Nephron progenitor cell (in vitro differentiated cells): ENCODE measurements at regions not wholly inside any gene's neighbourhood (a gene's known extent, or its start where the extent isn't known, plus 50 kb on each side); places are given as distances from the start of the nearest gene placed in this dataset.

ENCODE experiments used
- DNase-seq: peaks from one replicate; pipeline ENCODE4 v3.0.0; 2021
- H3K27ac Mint-ChIP-seq: 2 replicates; pipeline ENCODE4 v1.8.0; 2021; ENCODE audit warnings: mild to moderate bottlenecking, moderate library complexity, mixed read lengths
- H3K27me3 Mint-ChIP-seq: 2 replicates; pipeline ENCODE4 v1.8.0; 2021; ENCODE audit warnings: mild to moderate bottlenecking, low read depth, mixed read lengths; ENCODE audit not compliant: poor library complexity
- H3K36me3 Mint-ChIP-seq: 2 replicates; pipeline ENCODE4 v1.8.0; 2021; ENCODE audit warnings: low read depth, mixed read lengths
- H3K4me1 Mint-ChIP-seq: 2 replicates; pipeline ENCODE4 v1.8.0; 2021; ENCODE audit warnings: mixed read lengths
- H3K4me3 Mint-ChIP-seq: 2 replicates; pipeline ENCODE4 v1.8.0; 2021; ENCODE audit warnings: mild to moderate bottlenecking, moderate library complexity, mixed read lengths
- H3K9me3 Mint-ChIP-seq: 2 replicates; pipeline ENCODE4 v1.8.0; 2021; ENCODE audit warnings: mild to moderate bottlenecking, moderate library complexity, mixed read lengths
- TF ChIP-seq, protein P1 (sequence below): fragments of 200-600 bp; sonication (generic); IDR thresholded peaks from 2 replicates; pipeline ENCODE4 v1.5.0; 2021; ENCODE audit warnings: antibody characterized with exemption

DNA sequence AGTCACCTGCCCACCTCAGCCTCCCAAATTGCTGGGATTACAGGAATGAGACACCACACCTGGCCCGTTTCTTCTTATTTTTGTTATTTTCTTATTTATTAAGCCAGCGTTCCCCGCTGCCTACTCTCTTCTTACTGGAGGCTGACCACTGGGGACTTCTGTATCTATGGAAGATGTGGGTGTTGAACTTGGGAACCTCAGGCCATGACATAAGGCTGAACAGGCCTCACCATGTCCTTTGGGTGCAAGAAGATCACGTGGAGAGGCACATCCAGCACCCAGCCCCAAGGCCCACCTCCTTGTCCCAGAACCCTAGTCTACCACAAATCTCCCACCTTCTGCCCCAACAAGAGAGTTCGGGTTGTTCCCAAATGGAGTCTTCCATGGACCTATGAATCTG lies 59.4 kb upstream of the NEK6 start:
- H3K27ac Mint-ChIP-seq = no peak overlapping the region
- peaks cover 33% of the 10 kb centered on the region for H3K9me3 Mint-ChIP-seq
- H3K36me3 Mint-ChIP-seq = peaks cover 4% of the 10 kb centered on the region
- TF ChIP-seq, protein P1, sequence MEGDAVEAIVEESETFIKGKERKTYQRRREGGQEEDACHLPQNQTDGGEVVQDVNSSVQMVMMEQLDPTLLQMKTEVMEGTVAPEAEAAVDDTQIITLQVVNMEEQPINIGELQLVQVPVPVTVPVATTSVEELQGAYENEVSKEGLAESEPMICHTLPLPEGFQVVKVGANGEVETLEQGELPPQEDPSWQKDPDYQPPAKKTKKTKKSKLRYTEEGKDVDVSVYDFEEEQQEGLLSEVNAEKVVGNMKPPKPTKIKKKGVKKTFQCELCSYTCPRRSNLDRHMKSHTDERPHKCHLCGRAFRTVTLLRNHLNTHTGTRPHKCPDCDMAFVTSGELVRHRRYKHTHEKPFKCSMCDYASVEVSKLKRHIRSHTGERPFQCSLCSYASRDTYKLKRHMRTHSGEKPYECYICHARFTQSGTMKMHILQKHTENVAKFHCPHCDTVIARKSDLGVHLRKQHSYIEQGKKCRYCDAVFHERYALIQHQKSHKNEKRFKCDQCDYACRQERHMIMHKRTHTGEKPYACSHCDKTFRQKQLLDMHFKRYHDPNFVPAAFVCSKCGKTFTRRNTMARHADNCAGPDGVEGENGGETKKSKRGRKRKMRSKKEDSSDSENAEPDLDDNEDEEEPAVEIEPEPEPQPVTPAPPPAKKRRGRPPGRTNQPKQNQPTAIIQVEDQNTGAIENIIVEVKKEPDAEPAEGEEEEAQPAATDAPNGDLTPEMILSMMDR = no peak
- no peak overlapping the region for H3K4me3 Mint-ChIP-seq
- DNase-seq = no peak
- H3K27me3 Mint-ChIP-seq = peaks cover 26% of the 10 kb centered on the region
- peaks cover 16% of the 10 kb centered on the region for H3K4me1 Mint-ChIP-seq

DNA sequence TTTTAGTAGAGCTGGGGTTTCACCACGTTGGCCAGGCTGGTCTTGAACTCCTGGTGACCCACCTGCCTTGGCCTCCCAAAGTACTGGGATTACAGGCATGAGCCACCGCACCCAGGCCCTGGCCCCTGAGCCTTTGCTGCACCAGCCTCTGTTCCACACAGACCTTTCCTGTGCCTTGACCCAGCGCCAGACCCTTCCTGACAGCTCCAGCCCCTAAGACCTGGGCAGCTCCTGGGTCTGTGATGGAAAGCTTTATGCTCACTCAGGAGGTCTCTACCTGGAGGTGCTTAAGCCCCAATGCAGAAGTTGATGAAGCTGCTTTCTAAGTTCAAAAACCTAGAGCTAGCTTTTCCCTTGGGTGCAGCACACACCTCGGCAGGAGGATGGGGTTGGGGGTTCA lies 58.8 kb upstream of the NEK6 start:
- no peak for DNase-seq
- TF ChIP-seq, protein P1 = no peak
- no peak overlapping the region for H3K4me3 Mint-ChIP-seq
- peaks cover 4% of the 10 kb centered on the region for H3K36me3 Mint-ChIP-seq
- no peak overlapping the region for H3K27ac Mint-ChIP-seq
- peaks cover 26% of the 10 kb centered on the region for H3K27me3 Mint-ChIP-seq
- peaks cover 34% of the 10 kb centered on the region for H3K9me3 Mint-ChIP-seq
- H3K4me1 Mint-ChIP-seq = peaks cover 16% of the 10 kb centered on the region

DNA sequence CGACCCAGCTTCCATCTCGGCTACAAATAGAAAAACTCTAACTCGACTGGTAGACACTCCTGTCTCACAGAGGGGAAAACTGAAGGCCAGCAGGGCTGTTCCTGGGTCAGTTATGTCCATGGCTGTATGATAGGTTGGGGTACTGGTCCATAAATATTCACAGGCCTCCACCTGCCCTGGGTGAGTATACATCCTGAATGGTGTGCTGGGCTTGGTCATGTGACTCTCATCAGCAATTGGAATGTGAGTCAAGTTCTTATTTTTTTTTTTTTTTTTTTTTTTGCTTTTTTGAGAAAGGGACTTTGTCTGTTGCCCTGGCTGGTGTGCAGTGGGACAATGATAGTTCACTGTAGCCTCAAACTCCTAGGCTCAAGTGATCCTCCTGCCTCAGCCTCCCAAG lies 58.3 kb upstream of the NEK6 start:
- peaks cover 33% of the 10 kb centered on the region for H3K9me3 Mint-ChIP-seq
- H3K27me3 Mint-ChIP-seq = peaks cover 24% of the 10 kb centered on the region
- H3K36me3 Mint-ChIP-seq = peaks cover 4% of the 10 kb centered on the region
- DNase-seq = no peak
- no peak overlapping the region for H3K27ac Mint-ChIP-seq
- TF ChIP-seq, protein P1 = no peak
- H3K4me3 Mint-ChIP-seq = no peak overlapping the region
- peaks cover 16% of the 10 kb centered on the region for H3K4me1 Mint-ChIP-seq

- Mint-ChIP-seq H3K4me3 (no peak overlapping the region), H3K27ac (no peak overlapping the region), H3K9me3 (peaks cover 32% of the 10 kb centered on the region), H3K27me3 (peaks cover 17% of the 10 kb centered on the region), H3K4me1 (peaks cover 16% of the 10 kb centered on the region), H3K36me3 (no peaks in the 10 kb centered on the region)
- TF ChIP-seq, protein P1 = no peak
- DNase-seq = no peak
These were observed 55.2 kb upstream of the NEK6 start for GRCh38 chr9:124202447-124202971.

GRCh38 chr9:124205686-124206352 lies 51.9 kb upstream of the NEK6 start:
- no peak for DNase-seq
- H3K9me3 Mint-ChIP-seq = peaks cover 35% of the 10 kb centered on the region
- peaks cover 8% of the 10 kb centered on the region for H3K4me1 Mint-ChIP-seq
- no peak overlapping the region for H3K27ac Mint-ChIP-seq
- H3K27me3 Mint-ChIP-seq = peaks cover 11% of the 10 kb centered on the region
- TF ChIP-seq, protein P1 = no peak
- no peak overlapping the region for H3K4me3 Mint-ChIP-seq
- H3K36me3 Mint-ChIP-seq = no peaks in the 10 kb centered on the region

- H3K36me3 Mint-ChIP-seq = no peaks in the 10 kb centered on the region
- peaks cover 35% of the 10 kb centered on the region for H3K9me3 Mint-ChIP-seq
- H3K27me3 Mint-ChIP-seq = peaks cover 17% of the 10 kb centered on the region
These were observed 51.4 kb upstream of the NEK6 start for GRCh38 chr9:124206391-124206790.

More at GRCh38 chr9:124206391-124206790, 51.4 kb upstream of the NEK6 start:
- TF ChIP-seq, protein P1 = no peak
- Mint-ChIP-seq H3K4me1 (peaks cover 7% of the 10 kb centered on the region), H3K4me3 (no peak overlapping the region), H3K27ac (no peak overlapping the region)
- DNase-seq = no peak
